NT2/D1 (cell line): ENCODE measurements at regions not wholly inside any gene's neighbourhood (a gene's known extent, or its start where the extent isn't known, plus 50 kb on each side); places are given as distances from the start of the nearest gene placed in this dataset.

ENCODE experiments used
- SUZ12 ChIP-seq: IDR thresholded peaks from 2 replicates; pipeline ENCODE4 v1.6.1; 2011; ENCODE audit not compliant: insufficient read length, insufficient read depth; ENCODE audit errors: extremely low read depth
- ZNF274 ChIP-seq: IDR thresholded peaks from 2 replicates; pipeline ENCODE4 v1.6.1; 2011; ENCODE audit warnings: mild to moderate bottlenecking, low read depth, low read length

DNA sequence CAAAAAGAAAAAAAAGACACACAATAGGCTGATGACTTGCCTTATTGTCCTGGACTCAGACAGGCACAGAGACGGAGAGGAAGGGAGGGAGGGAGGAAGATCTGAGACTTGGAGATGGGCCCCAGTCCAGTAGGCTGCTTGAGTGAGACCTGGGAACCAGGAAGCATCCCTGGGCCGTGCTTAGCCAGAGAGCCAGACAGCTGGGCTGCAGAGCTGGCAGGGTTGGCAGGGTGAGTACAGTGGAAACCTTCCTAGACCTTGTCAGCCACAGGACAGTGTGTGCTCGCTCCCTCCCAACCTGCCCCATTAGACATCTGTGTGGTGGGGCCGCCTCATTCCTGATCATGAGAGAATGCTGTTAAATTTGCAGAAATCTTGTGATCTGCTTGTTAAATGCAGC lies 107.9 kb upstream of the ALDH1A3 start:
- TF ChIP-seq SUZ12 (no peak), ZNF274 (no peak)
